ENCODE measurements at regions not wholly inside any gene's neighbourhood (a gene's known extent, or its start where the extent isn't known, plus 50 kb on each side); places are given as distances from the start of the nearest gene placed in this dataset.
"Not testable (repeated sequence)": the region's sequence is repeated elsewhere in the genome, so short reads cannot be mapped to it uniquely, and the experiment has no call there.

DNA sequence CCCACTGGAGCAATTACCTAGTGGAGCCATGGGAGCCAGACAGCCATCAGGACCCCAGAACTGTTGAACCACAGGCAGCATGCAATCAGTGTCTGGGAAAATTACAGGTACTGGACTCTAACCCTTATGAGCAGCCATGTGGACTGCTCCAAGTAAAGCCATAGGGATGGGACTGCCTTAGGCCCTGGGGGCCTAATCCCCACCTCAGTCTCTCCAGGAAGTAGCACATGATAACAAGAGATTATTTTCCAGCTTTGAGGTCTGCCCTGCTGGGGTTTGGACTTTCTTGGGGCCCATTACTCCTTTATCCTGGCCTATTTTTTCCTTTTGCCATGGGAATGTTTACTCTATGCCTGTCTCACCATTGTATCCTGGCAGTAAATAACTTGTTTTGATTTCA is 226.8 kb downstream of the AEBP2 start:
- no peak for DNase-seq (ENCODE audit: low read depth)

- DNase-seq (ENCODE audit: low read depth), result no peak
Observed at GRCh38 chr12:19669793-19670192, 230.5 kb downstream of the AEBP2 start.

DNA sequence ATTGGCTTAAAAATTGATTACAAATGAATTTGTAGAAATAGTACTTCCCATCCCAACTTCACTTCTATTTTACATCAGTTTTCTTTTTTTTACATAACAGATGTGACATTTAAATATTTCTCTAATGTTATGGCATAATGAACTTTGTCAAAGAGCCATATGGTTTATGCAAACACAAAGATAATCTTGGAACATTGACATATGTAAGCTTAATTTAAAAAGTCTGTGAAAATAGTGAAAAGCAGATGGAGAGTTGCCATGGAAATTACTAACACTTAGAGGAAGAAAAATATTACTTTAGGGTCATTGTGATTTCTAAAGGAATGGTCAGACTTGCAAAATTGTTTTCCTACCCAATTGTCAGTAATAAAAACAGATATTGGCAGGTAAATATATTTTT is 232.4 kb downstream of the AEBP2 start:
- DNase-seq (ENCODE audit: low read depth), result no peak

- DNase-seq (ENCODE audit: low read depth), result no peak
Observed at GRCh38 chr12:19674437-19674836, 235.1 kb downstream of the AEBP2 start.

DNA sequence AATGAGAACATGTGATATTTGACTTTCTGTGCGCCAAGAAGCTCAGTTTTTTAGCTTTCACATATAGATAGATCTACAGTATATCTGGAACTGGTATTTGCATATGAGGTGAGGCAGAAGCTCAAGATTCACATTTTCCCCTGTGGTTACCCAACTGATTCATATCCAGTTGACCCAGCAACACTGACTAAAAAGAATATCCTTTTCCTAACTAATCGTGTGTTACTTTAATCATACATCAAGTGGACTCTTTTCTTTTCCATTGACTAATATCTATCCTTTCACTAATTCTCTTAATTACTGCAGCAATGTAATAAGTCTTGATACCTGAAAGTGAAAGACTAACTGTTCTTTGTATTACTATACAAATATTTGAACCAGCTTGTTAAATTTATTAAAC is 236.1 kb downstream of the AEBP2 start:
- no peak for DNase-seq (ENCODE audit: low read depth)

DNA sequence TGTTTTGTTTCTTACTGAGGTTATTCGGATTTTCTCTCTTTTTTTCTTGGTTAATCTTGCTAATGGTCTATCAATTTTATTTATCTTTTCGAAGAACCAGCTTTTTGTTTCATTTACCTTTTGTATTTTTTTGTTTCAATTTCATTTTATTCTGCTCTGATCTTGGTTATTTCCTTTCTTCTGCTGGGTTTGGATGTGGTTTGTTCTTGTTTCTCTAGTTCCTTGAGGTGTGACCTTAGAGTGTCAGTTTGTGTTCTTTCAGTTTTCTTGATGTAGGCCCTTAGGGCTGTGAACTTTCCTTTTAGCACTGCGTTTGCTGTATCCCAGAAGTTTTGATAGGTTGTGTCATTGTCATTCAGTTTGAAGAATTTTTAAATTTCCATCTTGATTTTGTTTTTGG is 239.2 kb downstream of the AEBP2 start:
- not testable (repeated sequence) for DNase-seq (ENCODE audit: low read depth)

- no peak for DNase-seq (ENCODE audit: low read depth)
Observed at GRCh38 chr12:19681007-19681406, 241.7 kb downstream of the AEBP2 start.

DNA sequence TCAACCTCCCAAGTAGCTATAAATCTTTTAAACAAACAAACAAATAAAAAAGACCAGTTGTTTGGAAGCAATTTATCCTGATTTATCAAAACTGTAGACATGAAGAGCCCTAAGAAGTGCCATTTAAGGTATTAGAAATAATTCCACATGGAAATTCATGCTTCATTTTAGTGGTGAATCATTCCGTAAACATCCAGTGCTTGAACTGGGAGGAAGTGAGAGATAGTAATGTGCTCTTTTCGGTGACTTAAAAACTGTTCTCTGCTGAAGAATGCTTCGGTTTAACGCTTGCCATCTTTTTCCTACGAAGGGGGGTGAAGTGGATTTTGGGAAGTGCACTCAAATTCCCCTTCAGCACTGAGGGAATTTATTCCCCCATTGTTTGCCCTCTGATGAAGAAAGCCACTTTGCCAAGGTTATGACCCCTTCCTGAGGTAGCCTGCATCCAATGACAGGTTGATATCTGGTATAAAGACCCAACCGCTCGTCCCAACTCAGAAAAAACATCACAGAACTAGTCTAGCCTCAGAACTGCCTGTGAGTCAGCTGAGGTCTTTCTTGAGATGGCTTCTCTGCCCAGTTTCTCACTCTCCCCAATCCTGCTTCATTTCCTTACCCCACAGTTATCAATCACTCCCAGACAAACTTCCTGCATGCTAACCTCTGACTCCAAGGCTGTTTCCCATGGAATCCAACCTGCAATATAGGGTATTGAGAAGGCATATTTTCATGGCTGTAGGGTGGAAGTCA is 244.1 kb downstream of the AEBP2 start:
- DNase-seq (ENCODE audit: low read depth), result no peak

- DNase-seq (ENCODE audit: low read depth), result no peak
Observed at GRCh38 chr12:19687371-19687770, 248.1 kb downstream of the AEBP2 start.

GRCh38 chr12:19688532-19688931 is 249.2 kb downstream of the AEBP2 start:
- DNase-seq (ENCODE audit: low read depth), result no peak

DNA sequence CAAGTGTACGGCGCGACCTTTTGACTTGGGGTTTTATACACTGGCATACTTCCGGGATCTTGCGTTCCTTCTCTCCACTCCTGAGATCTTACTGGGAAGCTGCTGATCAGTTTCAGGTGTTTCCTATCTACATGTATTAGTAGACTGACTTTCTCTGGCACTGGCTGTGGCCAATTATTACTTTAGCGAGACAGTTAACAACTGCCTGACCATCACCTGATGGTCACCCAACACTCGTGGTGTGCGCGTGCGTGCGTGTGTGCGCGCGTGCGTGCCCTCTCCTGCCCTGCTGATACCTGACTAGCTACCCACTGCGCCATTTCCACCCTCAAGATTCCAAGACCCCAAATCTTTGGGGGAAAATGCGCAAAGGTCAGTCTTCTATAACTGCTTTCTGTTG is 249.9 kb downstream of the AEBP2 start:
- no peak for DNase-seq (ENCODE audit: low read depth)

DNA sequence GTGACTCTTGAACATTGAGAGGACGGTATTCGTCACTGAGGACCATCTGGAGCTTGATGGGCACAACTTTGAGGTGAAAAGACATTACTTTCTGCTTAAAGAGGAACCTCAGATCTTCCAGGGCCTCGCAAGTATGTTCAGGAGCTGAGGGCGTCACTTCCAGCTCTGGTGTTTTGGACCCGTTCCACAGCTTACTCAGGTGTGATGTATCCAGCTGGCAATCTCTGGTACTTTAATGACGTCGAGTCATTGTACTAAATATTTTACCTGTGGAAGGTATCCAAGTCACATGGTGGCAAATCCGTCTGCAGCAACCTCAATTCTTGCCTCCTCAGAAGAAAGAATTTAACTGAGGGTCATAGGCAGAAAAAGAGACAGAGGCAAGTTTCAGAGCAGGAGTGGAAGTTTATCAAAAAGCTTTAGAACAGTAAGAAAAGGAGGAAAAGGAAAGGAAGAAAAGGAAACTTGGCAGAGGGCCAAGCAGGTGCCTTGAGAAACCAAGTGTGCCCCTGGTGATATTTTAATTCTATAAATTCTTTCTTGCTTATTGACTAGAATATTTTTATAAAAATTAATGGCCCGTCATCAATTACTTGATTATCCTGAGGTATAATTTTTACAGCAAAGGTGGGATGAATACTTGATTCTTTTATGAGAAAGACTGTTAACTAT is 250.6 kb downstream of the AEBP2 start:
- DNase-seq (ENCODE audit: low read depth), result no peak

GRCh38 chr12:19692091-19692490 is 252.8 kb downstream of the AEBP2 start:
- DNase-seq (ENCODE audit: low read depth), result no peak

GRCh38 chr12:19692566-19692965 is 253.3 kb downstream of the AEBP2 start:
- DNase-seq (ENCODE audit: low read depth), result no peak

DNA sequence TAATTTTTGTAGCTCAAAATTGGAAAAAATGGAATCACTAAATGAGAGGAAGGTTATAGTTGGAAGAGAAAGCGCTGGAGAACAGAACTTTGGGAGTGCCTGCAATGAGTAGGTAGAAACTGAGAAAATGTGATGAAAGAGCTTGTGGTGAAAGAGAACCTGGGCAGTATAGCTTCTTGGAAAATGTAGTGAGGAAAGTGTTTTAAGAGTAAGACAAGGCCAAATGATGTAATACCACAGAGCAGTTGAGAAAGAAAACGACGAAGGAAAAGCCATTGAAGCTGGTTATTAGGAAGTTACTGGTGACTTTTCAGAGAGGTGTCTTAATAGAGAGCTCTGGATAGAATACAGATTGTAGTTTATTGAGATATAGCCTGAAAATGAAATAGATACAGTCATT is 255.3 kb downstream of the AEBP2 start:
- DNase-seq (ENCODE audit: low read depth), result no peak

- no peak for DNase-seq (ENCODE audit: low read depth)
Observed at GRCh38 chr12:19695244-19696098, 256.2 kb downstream of the AEBP2 start.

DNA sequence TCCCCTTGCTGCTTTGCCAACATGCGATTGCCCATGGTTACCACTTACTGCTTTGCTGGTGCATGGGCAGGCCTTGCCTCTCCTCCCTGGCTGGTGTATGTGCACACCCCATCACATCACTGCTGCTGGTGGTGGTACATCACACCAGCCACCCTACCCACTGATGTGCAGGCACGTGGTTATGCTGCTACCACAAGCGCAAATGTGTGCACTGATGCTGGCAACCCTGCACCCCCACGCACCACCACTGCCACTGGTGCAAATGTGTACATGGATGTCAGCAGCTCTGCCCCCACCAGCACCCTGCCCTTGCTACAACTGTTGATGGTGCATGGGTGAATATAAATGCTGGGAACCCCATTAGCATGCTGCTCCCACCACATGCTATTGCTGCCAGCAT is 261.7 kb downstream of the AEBP2 start:
- no peak for DNase-seq (ENCODE audit: low read depth)

GRCh38 chr12:19704966-19705365 is 265.7 kb downstream of the AEBP2 start:
- no peak for DNase-seq (ENCODE audit: low read depth)

DNA sequence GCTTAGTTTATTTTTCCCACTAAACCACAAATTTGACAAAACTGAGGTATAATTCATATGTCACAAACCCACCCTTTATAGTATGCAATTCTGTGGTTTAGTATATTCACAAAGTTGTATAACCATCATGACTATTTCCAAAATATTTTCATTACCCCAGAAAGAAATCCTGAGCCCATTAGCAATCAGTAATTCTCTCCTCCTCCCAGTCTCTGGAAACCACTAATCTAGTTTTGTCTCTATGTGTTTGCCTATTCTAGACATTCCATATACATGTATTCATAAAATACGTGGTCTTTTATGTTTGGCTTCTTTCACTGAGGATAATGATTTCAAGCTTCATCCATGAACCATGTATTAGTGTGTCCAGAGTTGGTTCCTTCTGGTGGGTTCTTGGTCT is 267.6 kb downstream of the AEBP2 start:
- DNase-seq (ENCODE audit: low read depth), result no peak

DNA sequence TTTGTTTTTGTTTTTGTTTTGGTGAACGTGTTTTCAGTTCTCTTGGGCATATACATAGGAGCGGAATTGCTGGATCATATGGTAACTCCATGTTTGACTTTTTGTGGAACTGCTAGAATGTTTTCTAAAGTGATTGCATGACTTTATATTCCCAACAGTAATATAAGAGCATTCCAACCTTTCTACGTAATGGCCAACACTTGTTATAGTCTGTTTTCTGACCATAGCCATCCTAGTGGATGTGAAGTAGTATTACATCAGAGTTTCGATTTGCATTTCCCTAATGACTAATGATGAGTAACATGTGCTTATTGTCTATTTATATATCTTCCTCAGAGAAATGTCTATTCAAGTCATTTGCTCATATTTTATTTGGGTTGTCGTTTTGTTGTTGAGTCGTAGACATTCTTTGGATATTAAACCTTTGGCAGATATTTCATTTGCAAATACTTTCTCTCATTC is 268.7 kb downstream of the AEBP2 start:
- DNase-seq (ENCODE audit: low read depth), result no peak

GRCh38 chr12:19709889-19710288 is 270.6 kb downstream of the AEBP2 start:
- DNase-seq (ENCODE audit: low read depth), result no peak

DNA sequence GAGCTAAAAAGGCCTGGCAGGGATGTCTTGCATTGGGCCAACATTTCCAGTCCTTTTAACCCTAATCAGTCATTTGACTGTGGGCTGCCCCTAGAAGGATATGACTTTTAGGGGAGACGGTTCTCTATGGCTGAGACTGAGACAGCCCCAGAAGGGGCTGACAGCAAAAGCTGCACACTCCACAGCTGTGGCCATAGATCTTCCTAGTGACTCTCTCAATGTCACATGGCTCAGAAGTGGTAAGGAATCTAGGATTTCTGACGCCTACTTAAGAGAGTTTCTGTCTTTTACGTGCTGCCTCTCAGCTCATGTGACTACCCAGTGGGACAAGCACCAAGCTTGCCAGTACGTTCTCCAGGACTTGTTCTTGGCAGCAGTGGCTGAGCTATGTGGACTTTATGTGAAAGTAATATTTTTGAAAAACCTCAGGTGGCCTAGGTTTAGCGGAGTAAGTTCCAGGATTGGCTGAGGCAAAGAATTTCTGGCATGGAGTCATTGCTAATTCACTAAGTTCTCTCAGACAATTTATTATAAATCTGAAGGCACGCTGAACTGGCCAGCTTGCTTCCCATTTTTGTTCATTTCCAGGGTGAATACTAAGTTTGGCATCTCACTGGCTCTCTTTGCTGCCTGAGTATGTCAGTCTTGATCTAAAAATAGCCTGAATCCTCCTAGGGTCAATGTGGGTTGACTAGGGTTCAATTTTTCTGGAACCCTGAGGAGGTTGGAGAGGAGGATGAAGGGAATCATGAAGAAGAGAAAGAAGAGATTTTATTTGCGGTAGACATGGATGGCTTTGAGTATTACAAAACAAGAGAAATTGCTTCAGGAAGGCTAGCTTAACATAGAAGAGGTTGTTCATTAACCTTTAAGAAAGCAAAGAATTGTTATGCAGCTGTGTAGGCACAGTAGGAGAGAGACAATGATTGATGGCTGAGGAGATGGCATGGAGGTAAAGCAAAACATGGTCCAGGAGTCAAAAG is 271.8 kb downstream of the AEBP2 start:
- DNase-seq (ENCODE audit: low read depth), result no peak

Measured in GM04503 (cell line).